Brain microvascular endothelial cell (primary cell): ENCODE measurements at regions not wholly inside any gene's neighbourhood (a gene's known extent, or its start where the extent isn't known, plus 50 kb on each side); places are given as distances from the start of the nearest gene placed in this dataset.

Source experiments
- DNase-seq: peaks from one replicate; pipeline ENCODE4 v3.0.0-alpha.2; 2020
- H3K27ac ChIP-seq: fragments of 250-450 bp; sonication (Bioruptor Pico); 2 replicates; pipeline ENCODE4 v1.5.1; 2020; ENCODE audit warnings: mild to moderate bottlenecking, moderate library complexity
- H3K27me3 ChIP-seq: fragments of 250-450 bp; sonication (Bioruptor Pico); replicated peaks from 2 replicates; pipeline ENCODE4 v1.5.1; 2020; ENCODE audit warnings: mild to moderate bottlenecking
- H3K36me3 ChIP-seq: fragments of 250-450 bp; sonication (Bioruptor Pico); replicated peaks from 2 replicates; pipeline ENCODE4 v1.5.1; 2020; ENCODE audit warnings: mild to moderate bottlenecking
- H3K4me3 ChIP-seq: 2 replicates; pipeline ENCODE4 v1.5.1; 2011; ENCODE audit warnings: low read depth, mild to moderate bottlenecking, control low read depth, low read length, moderate library complexity
- in situ Hi-C: cut with HindIII; loops from 2 replicates; pipeline ENCODE4 v1.10.0; 2017; ENCODE audit warnings: low sequenced_read_pairs, low pct_ligation_motif_present
- TF ChIP-seq, protein P1 (sequence below): IDR thresholded peaks from 2 replicates; pipeline ENCODE4 v1.5.1; 2011; ENCODE audit warnings: low read depth, mild to moderate bottlenecking, moderate library complexity, low read length, control low read depth, inconsistent platforms; ENCODE audit errors: missing control alignments

DNA sequence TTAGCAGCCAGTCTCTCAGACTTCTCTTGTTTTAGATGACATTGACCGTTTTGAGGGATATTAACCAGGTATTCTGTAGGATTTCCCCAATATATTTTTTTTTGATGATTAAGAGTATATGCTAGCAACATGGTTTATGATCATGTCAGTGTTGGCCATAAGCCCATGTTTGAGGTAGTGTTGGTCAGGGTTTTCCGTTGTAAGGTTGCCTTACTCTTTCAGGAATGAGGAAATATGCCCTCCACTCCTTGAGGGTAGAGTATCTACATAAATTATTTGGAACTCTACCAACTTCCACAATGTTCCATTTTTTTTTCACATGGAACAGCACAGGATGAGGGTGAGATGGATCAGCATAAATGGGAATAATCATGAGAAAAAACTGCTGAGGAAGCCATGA, 188.4 kb upstream of the PRDM9 start:
- no peaks in the 10 kb centered on the region for H3K27me3 ChIP-seq

DNA sequence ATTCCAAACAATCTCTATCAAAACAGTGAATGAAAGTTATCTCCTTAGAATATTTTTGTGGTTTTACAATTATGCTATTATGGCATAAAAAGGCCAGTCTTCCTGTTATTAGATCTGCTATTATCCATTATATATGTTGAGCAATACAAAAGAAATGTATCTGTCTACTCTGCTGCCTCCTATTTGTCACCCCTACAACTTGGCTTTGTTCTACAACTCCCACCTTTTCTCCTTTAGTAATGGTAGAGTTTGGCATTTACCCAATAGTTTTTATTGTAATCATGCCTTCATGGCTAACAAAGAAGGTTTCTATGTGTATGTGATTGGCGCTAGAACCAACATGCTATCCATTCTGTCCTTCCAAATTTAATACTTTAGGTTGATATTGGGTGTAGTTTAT, 189.2 kb upstream of the PRDM9 start:
- no peak for DNase-seq
- H3K36me3 ChIP-seq, result no peaks in the 10 kb centered on the region

More for the DNA sequence above, 188.4 kb upstream of the PRDM9 start:
- in situ Hi-C loops, result no loop called here
- Histone ChIP-seq H3K36me3 (no peaks in the 10 kb centered on the region), H3K4me3 (no peak overlapping the region), H3K27ac (no peak overlapping the region)
- no peak for DNase-seq
- TF ChIP-seq, protein P1, sequence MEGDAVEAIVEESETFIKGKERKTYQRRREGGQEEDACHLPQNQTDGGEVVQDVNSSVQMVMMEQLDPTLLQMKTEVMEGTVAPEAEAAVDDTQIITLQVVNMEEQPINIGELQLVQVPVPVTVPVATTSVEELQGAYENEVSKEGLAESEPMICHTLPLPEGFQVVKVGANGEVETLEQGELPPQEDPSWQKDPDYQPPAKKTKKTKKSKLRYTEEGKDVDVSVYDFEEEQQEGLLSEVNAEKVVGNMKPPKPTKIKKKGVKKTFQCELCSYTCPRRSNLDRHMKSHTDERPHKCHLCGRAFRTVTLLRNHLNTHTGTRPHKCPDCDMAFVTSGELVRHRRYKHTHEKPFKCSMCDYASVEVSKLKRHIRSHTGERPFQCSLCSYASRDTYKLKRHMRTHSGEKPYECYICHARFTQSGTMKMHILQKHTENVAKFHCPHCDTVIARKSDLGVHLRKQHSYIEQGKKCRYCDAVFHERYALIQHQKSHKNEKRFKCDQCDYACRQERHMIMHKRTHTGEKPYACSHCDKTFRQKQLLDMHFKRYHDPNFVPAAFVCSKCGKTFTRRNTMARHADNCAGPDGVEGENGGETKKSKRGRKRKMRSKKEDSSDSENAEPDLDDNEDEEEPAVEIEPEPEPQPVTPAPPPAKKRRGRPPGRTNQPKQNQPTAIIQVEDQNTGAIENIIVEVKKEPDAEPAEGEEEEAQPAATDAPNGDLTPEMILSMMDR, result no peak

DNA sequence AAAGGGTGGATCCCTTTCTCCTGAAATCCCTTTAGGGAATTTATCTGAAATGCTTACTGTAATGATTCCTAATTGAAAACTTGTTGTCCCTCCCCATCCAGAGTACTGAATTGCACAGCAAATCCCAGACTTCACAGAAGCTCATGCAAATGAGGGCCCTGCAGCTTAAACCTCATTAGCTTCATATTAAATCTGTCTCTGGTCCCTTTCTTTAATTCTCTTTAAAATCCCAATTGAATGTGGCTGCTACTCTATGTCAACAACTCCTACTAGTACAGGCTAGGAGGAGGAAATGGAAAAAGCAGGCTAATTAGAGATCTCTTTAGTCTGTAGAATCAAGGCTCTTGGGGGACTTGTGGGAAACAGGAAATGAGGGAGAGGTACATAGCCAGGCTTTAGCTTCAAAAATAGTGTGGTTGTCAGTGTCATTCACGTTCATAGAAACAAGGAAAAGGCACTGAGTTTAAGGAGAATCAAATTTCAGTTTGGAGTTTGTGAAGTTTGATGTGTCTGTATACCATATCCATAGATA, 191.3 kb upstream of the PRDM9 start:
- no peaks in the 10 kb centered on the region for H3K36me3 ChIP-seq

More for the DNA sequence above, 189.2 kb upstream of the PRDM9 start:
- TF ChIP-seq, protein P1, result no peak
- H3K4me3 ChIP-seq, result no peak overlapping the region
- H3K27me3 ChIP-seq, result no peaks in the 10 kb centered on the region
- in situ Hi-C loops, result no loop called here
- H3K27ac ChIP-seq, result no peak overlapping the region

DNA sequence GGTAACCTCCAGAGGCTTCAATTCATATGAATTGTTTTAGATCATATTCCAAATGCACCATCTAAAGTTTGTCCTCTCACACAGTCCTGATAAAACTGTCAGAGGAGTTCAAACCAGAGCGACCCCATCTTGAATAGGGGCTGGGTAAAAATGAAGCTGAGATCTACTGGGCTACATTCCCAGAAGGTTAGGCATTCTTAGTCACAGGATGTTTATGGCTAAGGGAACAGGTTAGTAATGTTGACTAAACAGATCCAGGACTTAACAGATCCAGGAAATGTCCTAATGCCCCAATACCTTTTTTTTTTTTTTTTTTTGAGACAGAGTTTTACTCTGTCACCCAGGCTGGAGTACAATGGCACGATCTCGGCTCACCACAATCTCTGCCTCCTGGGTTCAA, 192.6 kb upstream of the PRDM9 start:
- in situ Hi-C loops, result no loop called here
- Histone ChIP-seq H3K27me3 (no peaks in the 10 kb centered on the region), H3K4me3 (no peak overlapping the region), H3K36me3 (no peaks in the 10 kb centered on the region), H3K27ac (no peak overlapping the region)
- no peak for DNase-seq
- TF ChIP-seq, protein P1, result no peak

More for the DNA sequence above, 191.3 kb upstream of the PRDM9 start:
- Histone ChIP-seq H3K4me3 (no peak overlapping the region), H3K27me3 (no peaks in the 10 kb centered on the region), H3K27ac (no peak overlapping the region)
- TF ChIP-seq, protein P1, result no peak
- in situ Hi-C loops, result no loop called here
- no peak for DNase-seq

DNA sequence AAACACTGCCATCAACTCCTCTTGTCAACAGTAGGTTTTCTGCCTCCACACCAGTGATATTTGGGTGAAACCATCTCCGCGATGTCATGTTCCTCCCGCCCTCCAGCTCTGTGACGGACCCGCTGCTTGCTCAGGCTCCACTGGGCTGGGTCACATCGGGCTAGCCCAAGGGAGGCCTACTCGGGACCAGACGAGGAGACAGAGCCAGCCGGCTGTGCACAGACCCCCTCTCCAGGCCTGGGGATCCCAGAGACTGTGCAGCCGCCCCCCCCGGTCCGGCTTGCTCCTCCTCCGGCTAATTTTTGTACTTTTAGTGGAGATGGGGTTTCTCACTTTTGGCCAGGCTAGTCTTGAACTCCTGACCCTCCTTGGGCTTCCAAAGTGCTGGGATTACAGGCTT, 202.4 kb upstream of the PRDM9 start:
- no peak overlapping the region for H3K4me3 ChIP-seq
- in situ Hi-C loops, result no loop called here

DNA sequence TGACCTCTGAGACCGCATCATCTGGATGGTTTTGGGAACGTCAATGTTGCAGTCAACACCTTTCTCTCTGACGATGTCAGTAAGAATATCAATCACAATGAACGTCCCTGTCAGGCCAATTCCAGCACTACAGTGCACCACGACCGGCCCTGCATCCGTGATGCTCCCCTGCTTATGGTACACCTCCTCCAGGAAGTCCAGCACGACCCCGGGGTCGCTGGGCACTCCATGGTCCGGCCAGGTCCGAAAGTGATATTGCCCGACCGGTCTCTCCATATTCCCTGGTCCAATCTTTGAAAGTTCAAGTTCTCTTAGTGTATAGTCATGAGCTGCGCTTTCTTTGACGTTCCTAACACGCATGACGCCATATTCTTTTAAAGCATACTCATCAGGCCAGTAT, 203.6 kb upstream of the PRDM9 start:
- Histone ChIP-seq H3K4me3 (no peak overlapping the region), H3K27me3 (no peaks in the 10 kb centered on the region), H3K27ac (no peak overlapping the region), H3K36me3 (no peaks in the 10 kb centered on the region)
- TF ChIP-seq, protein P1, result no peak
- no peak for DNase-seq
- in situ Hi-C loops, result no loop called here

More for the DNA sequence above, 202.4 kb upstream of the PRDM9 start:
- DNase-seq, result no peak
- TF ChIP-seq, protein P1, result no peak
- Histone ChIP-seq H3K27ac (no peak overlapping the region), H3K27me3 (no peaks in the 10 kb centered on the region), H3K36me3 (no peaks in the 10 kb centered on the region)
